HCT116 (cell line): ENCODE measurements at regions not wholly inside any gene's neighbourhood (a gene's known extent, or its start where the extent isn't known, plus 50 kb on each side); places are given as distances from the start of the nearest gene placed in this dataset.
"Not testable (repeated sequence)": the region's sequence is repeated elsewhere in the genome, so short reads cannot be mapped to it uniquely, and the experiment has no call there.

ENCODE experiments used
- POLR2A ChIP-seq: IDR thresholded peaks from 2 replicates; pipeline ENCODE4 v1.7.0; 2011; ENCODE audit warnings: borderline replicate concordance; ENCODE audit not compliant: insufficient read depth, insufficient read length; ENCODE audit errors: extremely low read depth
- TCF7L2 ChIP-seq: IDR thresholded peaks from 2 replicates; pipeline ENCODE4 v1.7.0; 2011; ENCODE audit warnings: borderline replicate concordance, inconsistent platforms; ENCODE audit not compliant: insufficient read depth, insufficient read length; ENCODE audit errors: extremely low read depth
- TF ChIP-seq, protein P1 (sequence below), 3 experiments: fragments of 200-600 bp in 1 of 3; sonication (generic) in 1 of 3; IDR thresholded peaks in 2 of 3; conservative IDR thresholded peaks in 1 of 3; 2 replicates each; pipeline ENCODE4 v1.5.1; 2012 to 2017; ENCODE audit warnings: low read depth in 2 of 3, low read length in 2 of 3, antibody characterized with exemption in 1 of 3, borderline replicate concordance in 1 of 3, control low read depth in 1 of 3, mild to moderate bottlenecking in 1 of 3, mixed read lengths in 1 of 3, mixed run types in 1 of 3, moderate library complexity in 1 of 3; ENCODE audit not compliant: insufficient read depth in 1 of 3
- TF ChIP-seq, protein P2 (sequence below): IDR thresholded peaks from 2 replicates; pipeline ENCODE4 v1.6.1; 2012; ENCODE audit warnings: low read depth
- TF ChIP-seq, protein P3 (sequence below): IDR thresholded peaks from 2 replicates; pipeline ENCODE4 v1.6.1; 2012

DNA sequence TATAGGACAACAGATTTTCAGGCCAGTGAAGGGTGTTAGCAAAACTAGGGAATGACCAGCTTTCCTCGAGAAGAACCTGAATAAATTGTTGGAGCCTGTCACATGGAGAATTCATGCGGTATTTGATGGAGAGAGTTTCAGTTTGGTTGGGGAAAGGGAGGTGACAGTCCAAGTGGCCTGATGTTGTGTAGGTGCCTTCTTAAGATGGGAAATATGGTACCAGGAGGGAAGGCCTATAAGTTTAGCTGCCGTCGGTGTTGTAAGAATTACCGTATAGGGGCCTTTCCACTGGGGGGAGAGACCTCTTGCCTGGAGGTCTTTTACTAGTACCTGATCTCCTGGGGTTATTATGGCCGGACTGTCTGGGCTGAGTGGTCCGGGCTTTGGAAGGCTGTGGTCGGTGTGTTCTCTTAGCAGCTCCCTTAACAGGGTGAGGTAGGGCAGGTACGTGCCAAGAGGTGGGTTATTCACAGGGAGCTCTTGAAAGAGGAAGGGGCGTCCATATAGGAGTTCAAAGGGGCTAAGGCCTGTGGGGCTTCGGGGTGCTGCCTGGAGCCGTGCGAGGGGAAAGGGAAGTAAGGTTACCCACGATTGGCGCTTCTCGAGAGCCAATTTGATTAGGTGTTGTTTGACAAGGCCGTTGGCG lies 641.1 kb upstream of the DPP6 start:
- TF ChIP-seq, protein P1, sequence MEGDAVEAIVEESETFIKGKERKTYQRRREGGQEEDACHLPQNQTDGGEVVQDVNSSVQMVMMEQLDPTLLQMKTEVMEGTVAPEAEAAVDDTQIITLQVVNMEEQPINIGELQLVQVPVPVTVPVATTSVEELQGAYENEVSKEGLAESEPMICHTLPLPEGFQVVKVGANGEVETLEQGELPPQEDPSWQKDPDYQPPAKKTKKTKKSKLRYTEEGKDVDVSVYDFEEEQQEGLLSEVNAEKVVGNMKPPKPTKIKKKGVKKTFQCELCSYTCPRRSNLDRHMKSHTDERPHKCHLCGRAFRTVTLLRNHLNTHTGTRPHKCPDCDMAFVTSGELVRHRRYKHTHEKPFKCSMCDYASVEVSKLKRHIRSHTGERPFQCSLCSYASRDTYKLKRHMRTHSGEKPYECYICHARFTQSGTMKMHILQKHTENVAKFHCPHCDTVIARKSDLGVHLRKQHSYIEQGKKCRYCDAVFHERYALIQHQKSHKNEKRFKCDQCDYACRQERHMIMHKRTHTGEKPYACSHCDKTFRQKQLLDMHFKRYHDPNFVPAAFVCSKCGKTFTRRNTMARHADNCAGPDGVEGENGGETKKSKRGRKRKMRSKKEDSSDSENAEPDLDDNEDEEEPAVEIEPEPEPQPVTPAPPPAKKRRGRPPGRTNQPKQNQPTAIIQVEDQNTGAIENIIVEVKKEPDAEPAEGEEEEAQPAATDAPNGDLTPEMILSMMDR (IDR thresholded peaks at IDR 0.05 in 2 of 3, conservative IDR thresholded peaks at IDR 0.05 in 1 of 3; ENCODE audit: borderline replicate concordance in 1 of 3, insufficient read depth in 1 of 3, low read depth in 2 of 3, low read length in 2 of 3), result not testable (repeated sequence)
- TF ChIP-seq POLR2A, TCF7L2: not testable (repeated sequence)
- TF ChIP-seq, protein P2, sequence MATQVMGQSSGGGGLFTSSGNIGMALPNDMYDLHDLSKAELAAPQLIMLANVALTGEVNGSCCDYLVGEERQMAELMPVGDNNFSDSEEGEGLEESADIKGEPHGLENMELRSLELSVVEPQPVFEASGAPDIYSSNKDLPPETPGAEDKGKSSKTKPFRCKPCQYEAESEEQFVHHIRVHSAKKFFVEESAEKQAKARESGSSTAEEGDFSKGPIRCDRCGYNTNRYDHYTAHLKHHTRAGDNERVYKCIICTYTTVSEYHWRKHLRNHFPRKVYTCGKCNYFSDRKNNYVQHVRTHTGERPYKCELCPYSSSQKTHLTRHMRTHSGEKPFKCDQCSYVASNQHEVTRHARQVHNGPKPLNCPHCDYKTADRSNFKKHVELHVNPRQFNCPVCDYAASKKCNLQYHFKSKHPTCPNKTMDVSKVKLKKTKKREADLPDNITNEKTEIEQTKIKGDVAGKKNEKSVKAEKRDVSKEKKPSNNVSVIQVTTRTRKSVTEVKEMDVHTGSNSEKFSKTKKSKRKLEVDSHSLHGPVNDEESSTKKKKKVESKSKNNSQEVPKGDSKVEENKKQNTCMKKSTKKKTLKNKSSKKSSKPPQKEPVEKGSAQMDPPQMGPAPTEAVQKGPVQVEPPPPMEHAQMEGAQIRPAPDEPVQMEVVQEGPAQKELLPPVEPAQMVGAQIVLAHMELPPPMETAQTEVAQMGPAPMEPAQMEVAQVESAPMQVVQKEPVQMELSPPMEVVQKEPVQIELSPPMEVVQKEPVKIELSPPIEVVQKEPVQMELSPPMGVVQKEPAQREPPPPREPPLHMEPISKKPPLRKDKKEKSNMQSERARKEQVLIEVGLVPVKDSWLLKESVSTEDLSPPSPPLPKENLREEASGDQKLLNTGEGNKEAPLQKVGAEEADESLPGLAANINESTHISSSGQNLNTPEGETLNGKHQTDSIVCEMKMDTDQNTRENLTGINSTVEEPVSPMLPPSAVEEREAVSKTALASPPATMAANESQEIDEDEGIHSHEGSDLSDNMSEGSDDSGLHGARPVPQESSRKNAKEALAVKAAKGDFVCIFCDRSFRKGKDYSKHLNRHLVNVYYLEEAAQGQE, result not testable (repeated sequence)
- TF ChIP-seq, protein P3, sequence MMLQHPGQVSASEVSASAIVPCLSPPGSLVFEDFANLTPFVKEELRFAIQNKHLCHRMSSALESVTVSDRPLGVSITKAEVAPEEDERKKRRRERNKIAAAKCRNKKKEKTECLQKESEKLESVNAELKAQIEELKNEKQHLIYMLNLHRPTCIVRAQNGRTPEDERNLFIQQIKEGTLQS, result not testable (repeated sequence)
